NCI-H2196 treated with DMSO at 0.1 percent for 48 hours (cell line): ENCODE measurements at regions not wholly inside any gene's neighbourhood (a gene's known extent, or its start where the extent isn't known, plus 50 kb on each side); places are given as distances from the start of the nearest gene placed in this dataset.

Source experiments
- DNase-seq: peaks from one replicate; lab custom pipeline; 2025; ENCODE audit not compliant: unreplicated experiment; lab: John Stamatoyannopoulos, UW

DNA sequence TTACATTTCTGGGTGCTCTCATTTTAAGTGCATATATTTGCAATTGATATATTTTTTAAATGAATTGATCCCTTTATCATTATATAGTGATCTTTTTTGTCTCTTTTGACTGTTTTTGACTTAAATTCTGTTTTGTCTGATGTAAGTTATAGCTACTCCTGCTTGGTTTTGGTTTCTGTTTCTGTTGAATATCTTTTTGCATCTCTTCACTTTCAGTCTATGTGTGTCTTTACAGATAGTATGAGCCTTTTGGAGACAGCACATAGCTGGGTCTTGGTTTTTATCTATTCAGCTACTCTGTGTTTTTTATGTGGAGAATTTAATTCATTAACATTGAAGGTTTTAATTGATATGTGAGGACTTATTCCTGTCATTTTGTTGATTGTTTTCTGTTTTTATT is 311.3 kb downstream of the SPATA31D1 start:
- no peak for DNase-seq

GRCh38 chr9:82302968-82303655 is 314.5 kb downstream of the SPATA31D1 start:
- DNase-seq, result no peak

- DNase-seq, result no peak
Measured at GRCh38 chr9:82308836-82309235, 320.3 kb downstream of the SPATA31D1 start.

DNA sequence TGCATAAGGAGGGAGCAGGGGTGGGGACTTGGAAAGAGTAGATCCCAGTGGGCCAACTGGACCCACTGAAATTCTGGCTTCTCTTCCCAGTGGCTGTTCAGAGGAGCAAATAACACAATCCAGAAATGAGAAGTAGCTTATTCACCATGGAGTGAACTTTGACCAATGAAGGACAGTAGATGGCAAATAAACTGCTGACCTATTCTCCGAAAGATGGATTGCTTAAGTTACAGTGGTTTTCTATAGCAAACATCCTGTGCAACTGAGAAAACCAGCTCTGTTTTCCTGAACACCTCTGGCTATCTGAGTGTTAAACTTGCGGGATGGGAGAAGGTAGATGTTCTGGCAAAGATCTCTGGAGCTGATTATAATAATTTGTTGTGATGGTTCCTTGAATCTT is 325.1 kb downstream of the SPATA31D1 start:
- DNase-seq, result no peak

DNA sequence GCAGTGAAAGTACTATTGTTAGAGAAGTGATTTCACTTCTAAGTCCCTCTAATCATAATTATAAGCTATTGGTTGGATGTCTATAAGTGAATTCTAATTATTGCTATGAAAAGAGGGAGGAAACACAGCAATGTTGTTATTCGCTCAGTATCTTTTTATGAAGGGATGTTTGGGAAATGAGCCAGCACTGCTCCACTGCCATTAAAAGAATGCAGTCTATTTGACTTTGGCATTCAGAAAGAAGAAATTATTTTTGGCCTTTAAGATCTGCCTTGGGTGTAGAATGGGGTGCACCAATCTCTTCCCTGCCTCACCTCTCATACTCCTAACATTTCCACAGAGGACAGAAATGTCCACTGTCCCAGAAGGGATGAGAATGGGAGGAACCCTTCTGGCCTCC is 332.0 kb downstream of the SPATA31D1 start:
- DNase-seq, result no peak

DNA sequence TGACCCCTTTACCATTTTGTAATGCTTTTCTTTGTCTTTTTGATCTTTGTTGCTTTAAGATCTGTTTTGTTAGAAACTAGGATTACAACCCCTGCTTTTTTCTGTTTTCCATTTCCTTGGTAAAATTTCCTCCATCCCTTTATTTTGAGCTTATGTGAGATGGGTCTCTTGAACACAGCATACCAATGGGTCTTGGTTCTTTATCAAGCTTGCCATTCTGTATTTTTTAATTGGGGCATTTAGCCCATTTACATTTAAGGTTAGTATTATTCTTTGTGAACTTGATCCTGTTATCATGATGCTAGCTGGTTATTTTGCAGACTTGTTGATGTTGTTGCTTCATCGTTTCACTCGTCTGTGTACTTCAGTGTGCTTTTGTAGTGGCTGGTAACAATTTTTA is 337.3 kb downstream of the SPATA31D1 start:
- no peak for DNase-seq

DNA sequence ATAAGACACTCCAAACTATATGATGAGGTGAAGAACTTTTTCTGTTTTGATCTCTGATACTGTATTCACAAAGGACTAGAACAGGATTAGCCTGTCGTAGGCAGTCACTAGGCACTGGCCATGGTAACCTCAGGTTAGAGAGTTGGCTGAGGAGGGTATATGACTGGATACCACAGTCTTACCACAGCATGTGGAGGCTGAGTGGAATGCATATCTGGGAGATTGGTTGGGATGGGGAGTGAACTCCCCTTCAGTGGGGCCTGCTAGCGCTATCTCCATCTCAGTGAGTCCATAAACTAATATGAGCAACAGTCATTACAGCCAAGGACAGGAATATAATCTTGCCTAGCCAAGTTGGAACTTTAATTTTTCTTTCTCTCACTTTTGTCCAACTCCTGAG is 339.1 kb downstream of the SPATA31D1 start:
- DNase-seq, result no peak

GRCh38 chr9:82331079-82331478 is 342.5 kb downstream of the SPATA31D1 start:
- no peak for DNase-seq

DNA sequence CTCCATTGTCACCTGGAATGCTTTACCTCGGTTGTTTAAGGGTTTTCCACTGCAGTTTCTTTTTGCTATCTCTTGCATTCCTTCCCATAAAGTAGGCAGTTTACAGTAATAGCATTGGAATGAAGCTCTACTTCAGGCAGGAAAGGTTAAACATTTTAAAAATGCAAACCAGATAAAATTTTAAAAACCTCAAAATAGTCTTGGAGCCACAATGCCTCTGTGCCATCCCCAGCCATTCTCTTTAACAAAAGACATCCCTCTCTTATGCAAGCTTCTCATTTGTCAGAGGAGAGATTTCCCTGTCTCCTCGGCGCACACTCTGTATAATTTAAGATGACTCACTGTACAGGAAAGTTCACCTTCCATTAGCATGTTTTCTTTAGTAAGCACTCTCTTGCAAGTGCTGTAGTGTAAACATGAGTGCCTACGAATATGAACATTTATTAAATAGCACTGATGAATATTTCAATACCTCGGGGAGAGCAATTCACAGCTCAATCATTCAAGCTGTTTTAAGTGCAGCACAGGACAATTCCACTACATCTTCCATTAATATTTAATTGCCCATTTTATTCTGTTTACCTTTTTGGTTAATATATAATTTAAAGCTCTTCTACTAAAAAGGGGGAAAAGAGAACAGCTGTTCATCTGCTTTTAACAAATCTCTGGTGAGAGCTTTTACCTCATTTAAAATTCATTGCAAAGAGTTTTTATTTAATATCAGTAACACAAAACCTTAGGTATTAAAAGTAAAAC is 343.6 kb downstream of the SPATA31D1 start:
- DNase-seq, result no peak

- DNase-seq, result no peak
Measured at GRCh38 chr9:82332774-82333152, 344.2 kb downstream of the SPATA31D1 start.

- no peak for DNase-seq
Measured at GRCh38 chr9:82333671-82334070, 345.1 kb downstream of the SPATA31D1 start.

GRCh38 chr9:82334286-82334685 is 345.7 kb downstream of the SPATA31D1 start:
- no peak for DNase-seq

DNA sequence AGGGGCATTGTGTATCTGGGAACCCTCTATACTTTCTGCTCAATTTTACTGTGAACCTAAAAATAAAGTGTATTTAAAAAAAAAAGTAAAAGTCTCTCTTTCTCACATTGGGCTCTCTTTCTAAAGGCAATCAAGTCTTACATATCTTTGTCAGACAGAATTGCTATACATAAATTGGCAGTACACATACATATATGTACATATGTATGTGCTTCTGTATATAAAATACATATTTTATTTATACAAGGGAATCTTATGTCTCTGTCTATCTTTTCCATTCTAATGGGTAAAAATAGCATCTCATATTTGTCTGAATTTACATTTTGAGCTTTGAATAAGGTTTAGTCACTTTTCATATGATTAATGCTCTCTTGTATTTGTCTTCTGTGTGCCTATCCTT is 348.8 kb downstream of the SPATA31D1 start:
- no peak for DNase-seq

DNA sequence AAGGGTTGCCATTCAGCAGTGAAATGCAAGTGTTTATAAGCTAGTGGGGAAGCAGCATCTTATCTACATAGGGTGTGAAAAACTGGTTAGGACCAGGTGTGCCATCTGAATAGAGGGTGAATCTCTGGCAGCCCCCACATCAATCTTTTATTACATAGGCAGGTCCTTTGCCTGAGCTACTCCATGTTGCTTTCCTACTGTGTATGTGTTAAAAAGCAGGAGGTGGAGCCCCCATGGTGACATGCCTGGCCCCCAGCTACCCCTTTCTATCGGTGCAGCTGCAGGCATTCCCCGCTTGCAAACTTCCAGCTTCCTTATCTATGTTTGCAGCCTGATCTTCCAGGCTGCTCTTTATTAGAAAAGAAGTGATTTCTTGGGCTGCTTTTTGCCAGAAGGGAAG is 353.5 kb downstream of the SPATA31D1 start:
- no peak for DNase-seq

DNA sequence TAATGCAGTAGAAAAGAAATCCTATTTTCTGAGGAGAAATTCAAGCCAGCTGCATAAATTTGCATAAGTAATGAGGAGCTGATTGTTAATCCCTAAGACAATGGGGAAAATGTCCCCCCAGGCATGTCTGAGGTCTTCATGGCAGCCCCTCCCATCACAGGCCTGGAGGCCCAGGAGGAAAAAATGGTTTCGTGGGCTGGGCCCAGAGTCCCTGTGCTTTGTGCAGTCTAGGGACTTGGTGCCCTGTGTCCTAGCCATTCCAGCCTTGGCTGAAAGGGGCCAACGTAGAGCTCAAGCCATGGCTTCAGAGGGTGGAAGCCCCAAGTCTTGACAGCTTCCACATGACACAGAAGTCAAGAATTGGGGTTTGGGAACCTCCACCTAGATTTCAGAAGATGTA is 357.5 kb downstream of the SPATA31D1 start:
- no peak for DNase-seq

DNA sequence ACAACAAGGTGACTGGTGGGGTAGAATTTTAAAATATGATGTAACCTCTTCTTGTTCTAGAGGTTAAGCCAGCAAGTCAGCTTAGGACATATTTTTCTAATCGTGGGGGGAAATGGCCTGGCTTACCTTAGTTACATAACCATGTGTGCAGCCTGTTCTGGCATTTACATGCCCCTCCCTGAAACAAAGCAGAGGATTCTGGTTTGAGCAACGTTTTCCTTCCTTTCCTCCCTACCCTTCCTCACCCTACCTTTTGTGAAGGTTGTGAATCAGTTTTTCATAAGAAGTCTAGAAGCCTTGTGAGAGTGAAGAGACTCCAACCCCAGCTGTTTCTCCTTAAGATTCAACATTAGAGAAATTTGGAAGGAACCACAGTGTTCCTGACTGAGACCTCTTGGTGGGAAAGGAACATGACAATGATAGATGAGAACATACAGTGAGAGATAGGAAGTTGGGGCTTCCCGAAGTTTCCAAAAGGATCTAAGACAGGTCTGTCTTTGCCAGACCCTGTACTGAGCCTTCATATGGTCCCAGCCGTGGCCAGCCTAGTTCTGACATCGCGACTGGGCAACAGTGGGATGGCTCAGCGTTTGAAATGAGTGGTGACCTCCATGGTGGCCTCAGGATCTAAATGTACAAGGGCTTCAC is 365.2 kb downstream of the SPATA31D1 start:
- no peak for DNase-seq

GRCh38 chr9:82354279-82354659 is 365.7 kb downstream of the SPATA31D1 start:
- DNase-seq, result no peak

DNA sequence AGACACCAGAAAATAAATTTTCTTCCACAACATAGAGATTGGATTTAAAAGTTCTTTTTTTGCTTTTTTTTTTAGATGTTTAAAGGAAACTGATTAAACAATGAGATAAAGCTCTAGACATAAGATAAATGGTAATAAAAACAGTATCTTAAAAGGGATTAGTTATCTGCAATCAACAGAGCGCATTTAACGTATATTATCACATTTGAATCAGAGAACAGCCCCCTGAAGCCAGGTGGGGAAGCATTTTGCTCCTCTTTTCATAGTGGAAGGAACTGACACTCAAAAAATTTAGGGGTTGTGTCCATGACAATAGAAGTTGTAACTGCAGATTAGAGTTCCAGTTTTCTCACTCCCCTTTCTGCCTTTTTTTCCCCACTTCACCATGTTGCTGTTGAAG is 367.6 kb downstream of the SPATA31D1 start:
- no peak for DNase-seq

DNA sequence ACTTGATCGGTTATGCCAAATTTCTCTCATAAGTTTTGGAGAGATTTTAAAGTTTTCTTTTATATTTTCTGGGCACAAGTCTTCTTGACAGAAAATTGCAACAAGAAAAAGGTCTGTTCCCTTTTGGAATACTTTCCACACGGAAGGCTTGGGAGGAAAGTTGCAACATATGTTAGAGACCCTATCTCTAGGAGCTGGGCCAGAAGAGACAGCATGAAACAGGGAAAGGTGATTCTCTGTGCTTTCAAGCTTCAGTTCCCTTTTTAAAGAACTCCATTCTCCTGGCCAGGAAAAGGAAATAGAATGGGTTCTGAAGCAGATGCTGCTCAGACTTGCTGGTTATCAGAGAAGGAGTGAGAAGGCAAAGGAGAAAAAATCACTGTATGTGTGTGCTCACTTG is 368.3 kb downstream of the SPATA31D1 start:
- no peak for DNase-seq

- no peak for DNase-seq
Measured at GRCh38 chr9:82363198-82363597, 374.6 kb downstream of the SPATA31D1 start.

GRCh38 chr9:82363682-82364081 is 375.1 kb downstream of the SPATA31D1 start:
- DNase-seq, result no peak

DNA sequence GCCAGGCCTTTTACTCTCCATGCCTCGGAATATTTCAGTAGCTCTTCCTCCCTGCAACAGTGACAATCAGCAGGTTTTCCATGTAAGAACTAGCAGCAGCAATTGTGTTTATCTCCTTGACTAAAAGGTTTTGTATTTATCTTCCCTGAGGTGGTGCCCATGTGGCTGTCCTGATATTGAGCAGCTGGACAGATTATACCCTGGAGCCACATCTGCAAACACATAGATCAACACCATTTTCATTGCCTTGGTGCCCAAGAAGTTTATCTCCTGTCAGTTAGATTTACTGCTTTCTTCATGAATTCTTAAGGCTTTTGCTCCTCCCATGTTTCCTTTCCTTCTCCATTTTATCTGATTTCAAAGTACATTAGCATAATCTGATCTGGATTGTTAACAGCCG is 378.4 kb downstream of the SPATA31D1 start:
- no peak for DNase-seq
